BE2C (cell line): ENCODE measurements at regions not wholly inside any gene's neighbourhood (a gene's known extent, or its start where the extent isn't known, plus 50 kb on each side); places are given as distances from the start of the nearest gene placed in this dataset.

Experiments used
- DNase-seq: peaks from one replicate; pipeline ENCODE4 v3.0.0-alpha.2; 2020
- H3K27me3 ChIP-seq: fragments of 250-450 bp; sonication (Bioruptor Pico); 2 replicates; pipeline ENCODE4 v1.5.1; 2020; ENCODE audit warnings: mild to moderate bottlenecking
- H3K36me3 ChIP-seq: fragments of 250-450 bp; sonication (Bioruptor Pico); 2 replicates; pipeline ENCODE4 v1.5.1; 2020; ENCODE audit warnings: mild to moderate bottlenecking
- H3K4me1 ChIP-seq: fragments of 250-450 bp; sonication (Bioruptor Pico); 2 replicates; pipeline ENCODE4 v1.5.1; 2020
- H3K4me3 ChIP-seq: 2 replicates; pipeline ENCODE4 v1.5.1; 2011; ENCODE audit warnings: low read depth, low read length
- H3K9me3 ChIP-seq: fragments of 250-450 bp; sonication (Bioruptor Pico); 2 replicates; pipeline ENCODE4 v1.5.1; 2020
- TF ChIP-seq, protein P1 (sequence below): IDR thresholded peaks from 2 replicates; pipeline ENCODE4 v1.5.1; 2012; ENCODE audit warnings: mild to moderate bottlenecking, low read depth, low read length

DNA sequence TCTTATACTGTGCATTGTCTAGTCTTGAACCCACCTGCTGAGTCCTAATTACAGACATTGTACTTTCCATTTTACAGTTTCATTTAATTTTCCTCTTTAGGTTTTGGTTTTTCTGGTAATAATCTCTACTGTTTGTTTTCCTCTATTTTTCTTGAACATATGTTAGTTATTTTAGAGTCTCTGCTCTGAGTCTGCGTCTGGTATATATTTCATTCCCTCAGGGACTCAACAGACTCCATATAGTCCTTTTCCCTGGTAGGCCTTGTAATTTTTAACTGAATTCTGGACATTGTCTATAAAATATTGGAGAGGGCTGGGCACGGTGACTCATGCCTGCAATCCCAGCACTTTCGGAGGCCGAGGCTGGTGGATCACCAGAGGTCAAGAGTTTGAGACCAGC, 121.8 kb upstream of the STOX2 start:
- TF ChIP-seq, protein P1, sequence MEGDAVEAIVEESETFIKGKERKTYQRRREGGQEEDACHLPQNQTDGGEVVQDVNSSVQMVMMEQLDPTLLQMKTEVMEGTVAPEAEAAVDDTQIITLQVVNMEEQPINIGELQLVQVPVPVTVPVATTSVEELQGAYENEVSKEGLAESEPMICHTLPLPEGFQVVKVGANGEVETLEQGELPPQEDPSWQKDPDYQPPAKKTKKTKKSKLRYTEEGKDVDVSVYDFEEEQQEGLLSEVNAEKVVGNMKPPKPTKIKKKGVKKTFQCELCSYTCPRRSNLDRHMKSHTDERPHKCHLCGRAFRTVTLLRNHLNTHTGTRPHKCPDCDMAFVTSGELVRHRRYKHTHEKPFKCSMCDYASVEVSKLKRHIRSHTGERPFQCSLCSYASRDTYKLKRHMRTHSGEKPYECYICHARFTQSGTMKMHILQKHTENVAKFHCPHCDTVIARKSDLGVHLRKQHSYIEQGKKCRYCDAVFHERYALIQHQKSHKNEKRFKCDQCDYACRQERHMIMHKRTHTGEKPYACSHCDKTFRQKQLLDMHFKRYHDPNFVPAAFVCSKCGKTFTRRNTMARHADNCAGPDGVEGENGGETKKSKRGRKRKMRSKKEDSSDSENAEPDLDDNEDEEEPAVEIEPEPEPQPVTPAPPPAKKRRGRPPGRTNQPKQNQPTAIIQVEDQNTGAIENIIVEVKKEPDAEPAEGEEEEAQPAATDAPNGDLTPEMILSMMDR: no peak
- Histone ChIP-seq H3K9me3 (no peaks in the 10 kb centered on the region), H3K4me3 (no peak overlapping the region), H3K27me3 (no peaks in the 10 kb centered on the region), H3K4me1 (no peaks in the 10 kb centered on the region), H3K36me3 (no peaks in the 10 kb centered on the region)
- DNase-seq: no peak

GRCh38 chr4:183783991-183784553, 121.0 kb upstream of the STOX2 start:
- Histone ChIP-seq H3K4me3 (no peak overlapping the region), H3K4me1 (no peaks in the 10 kb centered on the region), H3K36me3 (no peaks in the 10 kb centered on the region), H3K9me3 (no peaks in the 10 kb centered on the region), H3K27me3 (no peaks in the 10 kb centered on the region)
- no peak for DNase-seq
- TF ChIP-seq, protein P1: no peak

DNA sequence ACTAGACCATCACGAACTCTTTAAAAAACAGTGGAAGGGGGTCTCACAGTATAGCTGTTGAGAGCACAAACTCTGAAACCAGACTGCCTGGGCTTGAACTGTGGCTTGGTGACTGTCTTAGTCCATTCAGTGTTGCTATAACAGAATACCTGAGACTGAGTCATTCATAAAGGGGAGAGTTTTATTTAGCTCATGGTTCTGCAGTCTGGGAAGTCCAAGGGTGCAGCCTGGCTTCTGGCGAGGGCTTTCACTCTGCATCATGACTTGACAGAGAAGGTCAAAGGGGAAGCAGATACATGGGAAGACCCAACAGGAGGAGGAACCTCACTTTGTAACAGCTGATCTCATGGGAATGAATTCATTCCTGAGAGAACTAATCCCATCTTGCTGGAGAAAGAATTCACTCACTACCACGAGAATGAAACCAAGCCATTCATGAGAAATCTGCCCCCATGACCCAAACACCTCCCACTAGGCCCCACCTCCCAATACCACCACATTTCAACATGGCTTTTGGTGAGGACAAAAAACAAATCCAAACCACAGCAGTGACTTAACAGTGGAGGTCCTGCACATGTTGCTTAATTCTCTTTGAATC, 116.7 kb upstream of the STOX2 start:
- no peak overlapping the region for H3K4me3 ChIP-seq
- DNase-seq: no peak
- TF ChIP-seq, protein P1: no peak
- H3K27me3 ChIP-seq: no peaks in the 10 kb centered on the region
- H3K4me1 ChIP-seq: no peaks in the 10 kb centered on the region
- H3K36me3 ChIP-seq: no peaks in the 10 kb centered on the region
- H3K9me3 ChIP-seq: no peaks in the 10 kb centered on the region

DNA sequence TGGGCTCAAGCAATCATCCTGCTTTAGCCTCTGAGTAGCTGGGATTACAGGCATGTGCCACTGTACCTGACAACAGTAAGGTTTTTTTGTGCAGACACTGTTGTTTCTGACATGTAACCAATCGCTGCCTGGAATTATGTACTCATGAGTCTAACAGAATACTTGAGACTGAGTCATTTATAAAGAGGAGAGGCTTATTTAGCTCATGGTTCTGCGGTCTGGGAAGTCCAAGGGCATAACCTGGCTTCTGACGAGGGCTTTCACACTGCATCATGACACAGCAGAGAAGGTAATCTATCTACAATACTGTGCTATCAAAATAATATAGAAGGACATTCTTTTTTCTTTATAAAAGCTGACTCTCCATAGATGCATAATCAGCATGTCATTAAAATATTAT, 115.5 kb upstream of the STOX2 start:
- Histone ChIP-seq H3K36me3 (no peaks in the 10 kb centered on the region), H3K4me3 (no peak overlapping the region), H3K4me1 (no peaks in the 10 kb centered on the region), H3K27me3 (no peaks in the 10 kb centered on the region), H3K9me3 (no peaks in the 10 kb centered on the region)
- no peak for DNase-seq
- TF ChIP-seq, protein P1: no peak

DNA sequence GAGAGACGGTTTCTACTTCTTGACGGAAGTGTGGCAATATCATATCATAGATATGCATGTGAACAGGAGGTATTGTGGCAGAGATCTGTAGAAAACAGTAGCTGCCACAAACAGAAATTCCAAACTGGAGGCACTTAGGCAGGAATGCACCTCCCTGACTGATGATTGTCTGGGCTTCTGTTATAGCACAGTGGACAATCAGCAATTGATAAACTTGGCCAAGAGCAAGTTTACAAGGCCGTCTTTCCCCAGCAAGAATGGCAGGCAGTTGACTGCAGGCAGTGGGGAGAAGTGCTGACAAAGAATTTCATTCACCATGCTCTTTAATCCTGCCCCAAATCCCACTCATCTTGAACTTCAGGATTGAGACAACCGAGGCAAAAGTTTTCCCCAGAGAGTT, 114.4 kb upstream of the STOX2 start:
- H3K4me1 ChIP-seq: no peaks in the 10 kb centered on the region
- H3K4me3 ChIP-seq: no peak overlapping the region
- no peaks in the 10 kb centered on the region for H3K36me3 ChIP-seq
- TF ChIP-seq, protein P1: no peak
- H3K27me3 ChIP-seq: no peaks in the 10 kb centered on the region
- H3K9me3 ChIP-seq: no peaks in the 10 kb centered on the region
- DNase-seq: no peak

DNA sequence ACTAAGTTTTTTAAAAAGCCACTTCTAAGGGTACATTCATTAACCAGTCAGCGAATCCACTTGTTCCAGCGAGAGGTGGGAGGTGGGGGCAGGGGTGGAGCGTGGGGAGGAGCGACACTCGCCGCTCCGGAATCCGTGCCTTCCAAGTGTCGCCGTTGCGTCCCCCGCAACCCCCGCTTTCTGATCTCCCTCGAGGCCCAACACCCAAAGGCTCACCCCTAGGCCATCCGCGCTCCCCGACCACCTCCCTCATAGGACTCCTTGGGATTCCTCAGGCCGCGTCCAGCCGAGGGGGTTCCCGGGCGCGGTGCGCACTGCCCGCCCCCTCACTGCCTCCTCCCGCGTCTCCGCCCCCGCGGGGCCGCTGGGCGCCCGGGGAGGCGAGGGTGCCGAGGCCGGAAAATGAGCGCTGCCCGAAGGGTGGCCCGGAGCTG, 108.1 kb upstream of the STOX2 start:
- no peak overlapping the region for H3K4me3 ChIP-seq
- H3K27me3 ChIP-seq: peaks cover 41% of the 10 kb centered on the region
- TF ChIP-seq, protein P1: no peak
- H3K36me3 ChIP-seq: no peaks in the 10 kb centered on the region
- H3K4me1 ChIP-seq: no peaks in the 10 kb centered on the region
- no peaks in the 10 kb centered on the region for H3K9me3 ChIP-seq
- DNase-seq: no peak
